ENCODE measurements at regions not wholly inside any gene's neighbourhood (a gene's known extent, or its start where the extent isn't known, plus 50 kb on each side); places are given as distances from the start of the nearest gene placed in this dataset.

- H3K4me1 ChIP-seq: no peaks in the 10 kb centered on the region
- intact Hi-C loops (cut with DNase I; ENCODE audit: low total_unique reads): no loop called here
- H3K4me3 ChIP-seq: no peak overlapping the region
- no peak for DNase-seq (ENCODE audit: low spot score in 2 of 2)
- H3K36me3 ChIP-seq: no peaks in the 10 kb centered on the region
- no peaks in the 10 kb centered on the region for H3K9me3 ChIP-seq
- TF ChIP-seq CTCF (IDR thresholded peaks at IDR 0.05) (no peak), POLR2A (IDR thresholded peaks at IDR 0.05) (no peak), POLR2AphosphoS5 (IDR thresholded peaks at IDR 0.05) (no peak)
- H3K27ac ChIP-seq: no peak overlapping the region
- no peaks in the 10 kb centered on the region for H3K27me3 ChIP-seq
Observed at GRCh38 chr1:78318011-78318410, 172.8 kb upstream of the PTGFR start.

- no peaks in the 10 kb centered on the region for H3K36me3 ChIP-seq
- H3K4me1 ChIP-seq: no peaks in the 10 kb centered on the region
- DNase-seq (ENCODE audit: low spot score in 2 of 2): no peak
Observed at GRCh38 chr1:78319603-78320002, 171.2 kb upstream of the PTGFR start.

GRCh38 chr1:78322928-78323680 lies 167.7 kb upstream of the PTGFR start:
- no peaks in the 10 kb centered on the region for H3K9me3 ChIP-seq
- H3K4me1 ChIP-seq: no peaks in the 10 kb centered on the region
- no peak overlapping the region for H3K27ac ChIP-seq
- H3K36me3 ChIP-seq: no peaks in the 10 kb centered on the region
- intact Hi-C loops (cut with DNase I; ENCODE audit: low total_unique reads): no loop called here
- no peak overlapping the region for H3K4me3 ChIP-seq
- DNase-seq (ENCODE audit: low spot score in 2 of 2): no peak
- TF ChIP-seq CTCF (IDR thresholded peaks at IDR 0.05): no peak
- TF ChIP-seq POLR2A (IDR thresholded peaks at IDR 0.05): no peak
- no peak for TF ChIP-seq POLR2AphosphoS5 (IDR thresholded peaks at IDR 0.05)
- no peaks in the 10 kb centered on the region for H3K27me3 ChIP-seq

More at GRCh38 chr1:78319603-78320002, 171.2 kb upstream of the PTGFR start:
- H3K4me3 ChIP-seq: no peak overlapping the region
- H3K27me3 ChIP-seq: no peaks in the 10 kb centered on the region
- no peak for TF ChIP-seq CTCF (IDR thresholded peaks at IDR 0.05)
- no peak for TF ChIP-seq POLR2A (IDR thresholded peaks at IDR 0.05)
- no peak for TF ChIP-seq POLR2AphosphoS5 (IDR thresholded peaks at IDR 0.05)
- no peaks in the 10 kb centered on the region for H3K9me3 ChIP-seq
- H3K27ac ChIP-seq: no peak overlapping the region
- intact Hi-C loops (cut with DNase I; ENCODE audit: low total_unique reads): no loop called here

GRCh38 chr1:78325293-78325692 lies 165.5 kb upstream of the PTGFR start:
- H3K4me3 ChIP-seq: no peak overlapping the region
- no peak for DNase-seq (ENCODE audit: low spot score in 2 of 2)
- H3K9me3 ChIP-seq: no peaks in the 10 kb centered on the region
- intact Hi-C loops (cut with DNase I; ENCODE audit: low total_unique reads): no loop called here
- TF ChIP-seq POLR2AphosphoS5 (IDR thresholded peaks at IDR 0.05): no peak
- no peak for TF ChIP-seq CTCF (IDR thresholded peaks at IDR 0.05)
- no peak for TF ChIP-seq POLR2A (IDR thresholded peaks at IDR 0.05)
- no peaks in the 10 kb centered on the region for H3K27me3 ChIP-seq
- H3K36me3 ChIP-seq: no peaks in the 10 kb centered on the region
- no peaks in the 10 kb centered on the region for H3K4me1 ChIP-seq
- H3K27ac ChIP-seq: no peak overlapping the region

GRCh38 chr1:78329475-78329874 lies 161.3 kb upstream of the PTGFR start:
- Histone ChIP-seq H3K9me3 (no peaks in the 10 kb centered on the region), H3K27ac (no peak overlapping the region), H3K36me3 (no peaks in the 10 kb centered on the region), H3K4me1 (no peaks in the 10 kb centered on the region), H3K27me3 (no peaks in the 10 kb centered on the region), H3K4me3 (no peak overlapping the region)
- no peak for DNase-seq (ENCODE audit: low spot score in 2 of 2)
- TF ChIP-seq POLR2A (IDR thresholded peaks at IDR 0.05) (no peak), POLR2AphosphoS5 (IDR thresholded peaks at IDR 0.05) (no peak), CTCF (IDR thresholded peaks at IDR 0.05) (no peak)
- intact Hi-C loops (cut with DNase I; ENCODE audit: low total_unique reads): no loop called here
